ENCODE measurements at regions not wholly inside any gene's neighbourhood (a gene's known extent, or its start where the extent isn't known, plus 50 kb on each side); places are given as distances from the start of the nearest gene placed in this dataset.

DNA sequence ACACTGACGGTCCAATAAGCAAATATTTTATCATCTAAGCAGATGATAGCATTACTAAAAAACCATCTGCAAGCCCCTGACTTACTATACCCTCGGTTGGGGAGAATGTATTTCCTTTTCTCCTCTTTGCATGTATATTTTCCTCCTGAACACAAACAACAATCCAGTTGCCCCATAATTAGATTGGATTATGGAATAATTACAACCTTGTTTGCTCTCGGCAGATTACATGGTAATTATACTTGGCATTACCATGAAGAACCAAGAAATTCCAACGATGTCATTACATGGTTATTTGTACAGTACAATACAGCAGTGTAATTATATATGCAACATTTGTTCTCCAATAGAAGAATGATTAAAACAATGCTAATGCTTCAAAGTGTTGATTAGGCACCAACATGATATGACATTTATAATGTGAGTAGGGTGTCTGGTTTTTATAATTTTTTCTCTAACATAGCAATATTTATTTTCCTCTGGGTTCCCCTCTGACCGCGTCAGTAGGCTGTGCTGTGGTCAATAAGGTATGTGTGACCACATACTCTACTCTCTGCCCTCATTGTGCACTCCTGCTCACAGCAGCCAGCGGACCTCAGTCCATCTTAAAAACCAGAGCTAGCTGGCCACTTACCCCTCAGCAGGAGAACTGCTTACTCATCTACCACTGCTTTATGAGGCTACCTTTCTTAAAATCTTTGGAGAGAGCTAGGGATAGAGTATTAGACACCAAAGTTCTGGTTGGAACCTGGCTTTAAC, 176.1 kb downstream of the INSIG2 start:
- intact Hi-C loops (cut with DNase I): no loop called here
- no peaks in the 10 kb centered on the region for H3K4me1 ChIP-seq (ENCODE audit: insufficient read depth)
- H3K4me3 ChIP-seq: no peak overlapping the region
- H3K27ac ChIP-seq: no peak overlapping the region
- H3K27me3 ChIP-seq: no peaks in the 10 kb centered on the region
- WGBS, 3 donors: 73 to 89% (median 76%) methylated on average over 7 of the region's 7 CpGs
- H3K9me3 ChIP-seq: no peaks in the 10 kb centered on the region
- no peaks in the 10 kb centered on the region for H3K36me3 ChIP-seq
- TF ChIP-seq POLR2A (IDR thresholded peaks at IDR 0.05) (no peak), EP300 (IDR thresholded peaks at IDR 0.05) (no peak)
- TF ChIP-seq, protein P1, sequence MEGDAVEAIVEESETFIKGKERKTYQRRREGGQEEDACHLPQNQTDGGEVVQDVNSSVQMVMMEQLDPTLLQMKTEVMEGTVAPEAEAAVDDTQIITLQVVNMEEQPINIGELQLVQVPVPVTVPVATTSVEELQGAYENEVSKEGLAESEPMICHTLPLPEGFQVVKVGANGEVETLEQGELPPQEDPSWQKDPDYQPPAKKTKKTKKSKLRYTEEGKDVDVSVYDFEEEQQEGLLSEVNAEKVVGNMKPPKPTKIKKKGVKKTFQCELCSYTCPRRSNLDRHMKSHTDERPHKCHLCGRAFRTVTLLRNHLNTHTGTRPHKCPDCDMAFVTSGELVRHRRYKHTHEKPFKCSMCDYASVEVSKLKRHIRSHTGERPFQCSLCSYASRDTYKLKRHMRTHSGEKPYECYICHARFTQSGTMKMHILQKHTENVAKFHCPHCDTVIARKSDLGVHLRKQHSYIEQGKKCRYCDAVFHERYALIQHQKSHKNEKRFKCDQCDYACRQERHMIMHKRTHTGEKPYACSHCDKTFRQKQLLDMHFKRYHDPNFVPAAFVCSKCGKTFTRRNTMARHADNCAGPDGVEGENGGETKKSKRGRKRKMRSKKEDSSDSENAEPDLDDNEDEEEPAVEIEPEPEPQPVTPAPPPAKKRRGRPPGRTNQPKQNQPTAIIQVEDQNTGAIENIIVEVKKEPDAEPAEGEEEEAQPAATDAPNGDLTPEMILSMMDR (IDR thresholded peaks at IDR 0.05): no peak
- no peak for DNase-seq

DNA sequence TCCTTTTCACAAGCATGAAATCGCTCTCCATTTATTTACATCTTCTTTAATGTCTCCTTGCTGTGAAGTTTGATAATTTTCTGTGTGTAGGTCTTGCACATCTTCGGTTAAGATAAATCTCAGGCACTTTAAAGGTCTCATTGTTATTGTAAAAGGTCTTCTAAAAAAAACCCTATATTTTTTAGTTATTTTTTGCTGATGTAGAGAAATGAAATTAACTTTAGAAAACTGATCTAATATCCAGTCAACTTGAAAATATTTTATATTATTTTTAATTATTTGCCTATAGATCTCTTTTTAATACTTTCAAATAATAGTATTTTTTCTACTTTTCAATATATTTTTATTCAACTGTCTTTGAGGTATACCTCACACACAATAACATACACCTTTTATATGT, 169.4 kb downstream of the INSIG2 start:
- H3K9me3 ChIP-seq: no peaks in the 10 kb centered on the region
- H3K36me3 ChIP-seq: no peaks in the 10 kb centered on the region
- H3K27ac ChIP-seq: no peak overlapping the region
- no peak overlapping the region for H3K4me3 ChIP-seq
- H3K4me1 ChIP-seq (ENCODE audit: insufficient read depth): no peaks in the 10 kb centered on the region
- intact Hi-C loops (cut with DNase I): no loop called here
- TF ChIP-seq POLR2A (IDR thresholded peaks at IDR 0.05) (no peak), EP300 (IDR thresholded peaks at IDR 0.05) (no peak)
- TF ChIP-seq, protein P1 (IDR thresholded peaks at IDR 0.05): no peak
- WGBS, 3 donors: 78 to 85% (median 79%) methylated on average over 2 of the region's 2 CpGs
- DNase-seq: no peak
- H3K27me3 ChIP-seq: no peaks in the 10 kb centered on the region

DNA sequence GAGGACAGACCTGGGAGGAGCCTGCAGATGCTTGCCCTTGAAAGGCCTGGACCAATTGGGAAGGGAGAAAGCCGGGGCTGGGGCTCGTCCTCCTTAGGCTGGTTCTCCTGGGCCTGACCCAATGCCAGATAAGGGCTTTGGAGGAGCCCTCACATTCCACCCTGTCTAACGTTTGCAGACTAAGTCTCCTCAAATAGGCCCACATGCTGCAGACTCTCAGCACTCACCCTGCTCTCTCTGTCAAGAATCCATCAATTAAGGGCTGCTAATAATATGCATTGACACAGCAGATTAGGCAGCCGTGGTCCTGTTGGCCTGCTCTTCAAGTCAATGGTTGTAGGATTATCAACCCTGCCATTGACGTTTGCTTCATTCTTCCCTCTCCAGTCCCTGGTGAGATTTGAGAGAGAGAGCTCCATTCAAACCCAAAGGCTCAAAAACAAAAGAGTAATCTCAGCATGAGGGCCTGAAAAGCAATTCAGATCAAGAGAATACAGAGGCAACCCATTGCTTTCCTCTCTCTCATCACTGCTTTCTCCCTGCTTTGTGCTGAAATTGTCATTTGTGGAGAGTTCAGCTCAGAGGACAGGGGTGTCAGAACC, 167.6 kb downstream of the INSIG2 start:
- H3K27ac ChIP-seq: no peak overlapping the region
- H3K36me3 ChIP-seq: no peaks in the 10 kb centered on the region
- DNase-seq: no peak
- WGBS, 3 donors: 24 to 37% (median 25%) methylated on average over 5 of the region's 5 CpGs
- no peaks in the 10 kb centered on the region for H3K9me3 ChIP-seq
- no peak overlapping the region for H3K4me3 ChIP-seq
- no peaks in the 10 kb centered on the region for H3K27me3 ChIP-seq
- intact Hi-C loops (cut with DNase I): no loop called here
- TF ChIP-seq, protein P1 (IDR thresholded peaks at IDR 0.05): no peak
- TF ChIP-seq EP300 (IDR thresholded peaks at IDR 0.05) (no peak), POLR2A (IDR thresholded peaks at IDR 0.05) (no peak)
- no peaks in the 10 kb centered on the region for H3K4me1 ChIP-seq (ENCODE audit: insufficient read depth)

DNA sequence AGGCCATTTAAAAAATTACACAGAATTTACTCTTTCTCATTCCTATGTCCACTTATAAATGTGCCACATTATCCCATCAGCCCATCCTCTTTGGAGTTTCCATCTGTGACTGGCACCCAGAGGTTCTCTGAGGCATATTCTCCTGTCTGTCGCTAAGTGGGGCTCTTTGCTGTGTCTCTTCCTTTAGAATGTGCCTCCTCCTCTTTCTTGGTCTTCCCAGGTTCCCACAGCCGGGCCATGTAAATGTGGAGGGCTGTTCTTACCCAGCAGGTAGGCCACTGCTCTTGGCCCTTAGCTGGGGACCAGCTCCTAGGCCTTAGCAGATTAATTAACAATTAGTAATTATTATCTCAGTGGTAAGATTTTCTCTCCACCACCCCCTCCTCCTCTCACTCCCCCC, 167.0 kb downstream of the INSIG2 start:
- Histone ChIP-seq H3K4me3 (no peak overlapping the region), H3K36me3 (no peaks in the 10 kb centered on the region), H3K9me3 (no peaks in the 10 kb centered on the region), H3K27ac (no peak overlapping the region), H3K27me3 (no peaks in the 10 kb centered on the region), H3K4me1 (ENCODE audit: insufficient read depth) (no peaks in the 10 kb centered on the region)
- TF ChIP-seq EP300 (IDR thresholded peaks at IDR 0.05): no peak
- TF ChIP-seq, protein P1 (IDR thresholded peaks at IDR 0.05): no peak
- no peak for TF ChIP-seq POLR2A (IDR thresholded peaks at IDR 0.05)
- 49 to 71% (median 59%) methylated on average over 2 of the region's 2 CpGs for WGBS, 3 donors
- intact Hi-C loops (cut with DNase I): no loop called here
- no peak for DNase-seq

All from ovary (tissue), 7 donors.